Osteoblast (primary cell): ENCODE measurements at regions not wholly inside any gene's neighbourhood (a gene's known extent, or its start where the extent isn't known, plus 50 kb on each side); places are given as distances from the start of the nearest gene placed in this dataset.

Source experiments
- DNase-seq: peaks from one replicate; pipeline ENCODE4 v3.0.0; 2011; ENCODE audit warnings: low spot score, mixed read lengths; ENCODE audit not compliant: insufficient read length; ENCODE audit errors: missing footprints
- H2AFZ ChIP-seq: 2 replicates; pipeline ENCODE4 v1.6.0; 2011; ENCODE audit warnings: mild to moderate bottlenecking, low read length
- H3K27ac ChIP-seq: 2 replicates; pipeline ENCODE4 v1.5.1; 2011; ENCODE audit warnings: mild to moderate bottlenecking, low read depth, low read length, moderate library complexity
- H3K27me3 ChIP-seq: 2 replicates; pipeline ENCODE4 v1.6.0; 2012; ENCODE audit warnings: mild to moderate bottlenecking, control low read depth, inconsistent platforms, low read length, moderate library complexity; ENCODE audit not compliant: insufficient read depth
- H3K36me3 ChIP-seq: 2 replicates; pipeline ENCODE4 v1.5.1; 2011; ENCODE audit warnings: mild to moderate bottlenecking, low read length, control low read depth, moderate library complexity; ENCODE audit not compliant: insufficient read depth
- H3K4me1 ChIP-seq: 2 replicates; pipeline ENCODE4 v1.5.1; 2011; ENCODE audit warnings: mild to moderate bottlenecking, low read length, control low read depth, moderate library complexity; ENCODE audit not compliant: insufficient read depth
- H3K4me2 ChIP-seq: 2 replicates; pipeline ENCODE4 v1.6.0; 2011; ENCODE audit warnings: mild to moderate bottlenecking, low read length; ENCODE audit not compliant: insufficient read depth
- H3K4me3 ChIP-seq: fragments of 200-600 bp; sonication (generic); 3 replicates; pipeline ENCODE4 v1.5.1; 2012; ENCODE audit warnings: mild to moderate bottlenecking, low read length, inconsistent platforms; ENCODE audit not compliant: insufficient read depth
- H3K79me2 ChIP-seq: 2 replicates; pipeline ENCODE4 v1.6.0; 2012; ENCODE audit warnings: mild to moderate bottlenecking, low read length, control low read depth, inconsistent platforms; ENCODE audit not compliant: insufficient read depth
- H3K9me3 ChIP-seq: 2 replicates; pipeline ENCODE4 v1.5.1; 2011; ENCODE audit warnings: low read depth, low read length, control low read depth
- H4K20me1 ChIP-seq: 2 replicates; pipeline ENCODE4 v1.6.0; 2012; ENCODE audit warnings: mild to moderate bottlenecking, low read length, control low read depth; ENCODE audit not compliant: insufficient read depth
- CTCF ChIP-seq: IDR thresholded peaks from 2 replicates; pipeline ENCODE4 v1.5.1; 2011; ENCODE audit warnings: mild to moderate bottlenecking, low read depth, low read length, moderate library complexity; ENCODE audit errors: extremely low read depth

GRCh38 chr18:24825397-24825796, 365.0 kb downstream of the HRH4 start:
- Histone ChIP-seq H2AFZ (no peak overlapping the region), H3K27ac (no peak overlapping the region), H3K4me1 (no peaks in the 10 kb centered on the region), H3K4me3 (no peak overlapping the region), H3K36me3 (no peaks in the 10 kb centered on the region), H4K20me1 (no peaks in the 10 kb centered on the region), H3K79me2 (no peaks in the 10 kb centered on the region), H3K4me2 (no peak overlapping the region), H3K27me3 (no peaks in the 10 kb centered on the region), H3K9me3 (no peaks in the 10 kb centered on the region)
- TF ChIP-seq CTCF = no peak
- no peak for DNase-seq

- DNase-seq = no peak
- no peaks in the 10 kb centered on the region for H4K20me1 ChIP-seq
- TF ChIP-seq CTCF = no peak
Observed at GRCh38 chr18:24826605-24827004, 366.2 kb downstream of the HRH4 start.

GRCh38 chr18:24827501-24827900, 367.1 kb downstream of the HRH4 start:
- Histone ChIP-seq H3K79me2 (no peaks in the 10 kb centered on the region), H3K9me3 (no peaks in the 10 kb centered on the region), H3K4me3 (no peak overlapping the region), H3K4me1 (no peaks in the 10 kb centered on the region), H3K27ac (no peak overlapping the region), H4K20me1 (no peaks in the 10 kb centered on the region), H3K27me3 (no peaks in the 10 kb centered on the region), H2AFZ (no peak overlapping the region), H3K36me3 (no peaks in the 10 kb centered on the region), H3K4me2 (no peak overlapping the region)
- DNase-seq = no peak
- TF ChIP-seq CTCF = no peak

More at GRCh38 chr18:24826605-24827004, 366.2 kb downstream of the HRH4 start:
- H3K36me3 ChIP-seq = no peaks in the 10 kb centered on the region
- H3K4me1 ChIP-seq = no peaks in the 10 kb centered on the region
- no peak overlapping the region for H3K27ac ChIP-seq
- H2AFZ ChIP-seq = no peak overlapping the region
- no peaks in the 10 kb centered on the region for H3K79me2 ChIP-seq
- H3K9me3 ChIP-seq = no peaks in the 10 kb centered on the region
- H3K27me3 ChIP-seq = no peaks in the 10 kb centered on the region
- H3K4me3 ChIP-seq = no peak overlapping the region
- H3K4me2 ChIP-seq = no peak overlapping the region

GRCh38 chr18:24831081-24831480, 370.6 kb downstream of the HRH4 start:
- Histone ChIP-seq H3K27me3 (no peaks in the 10 kb centered on the region), H3K9me3 (no peaks in the 10 kb centered on the region), H3K36me3 (no peaks in the 10 kb centered on the region), H4K20me1 (no peaks in the 10 kb centered on the region), H3K4me2 (no peak overlapping the region), H3K4me1 (no peaks in the 10 kb centered on the region), H3K27ac (no peak overlapping the region), H3K79me2 (no peaks in the 10 kb centered on the region), H3K4me3 (no peak overlapping the region), H2AFZ (no peak overlapping the region)
- no peak for TF ChIP-seq CTCF
- no peak for DNase-seq
